GM12875 (cell line): ENCODE measurements at regions not wholly inside any gene's neighbourhood (a gene's known extent, or its start where the extent isn't known, plus 50 kb on each side); places are given as distances from the start of the nearest gene placed in this dataset.

ENCODE experiments used
- H3K4me3 ChIP-seq: one replicate; pipeline ENCODE4 v1.5.1; 2011; ENCODE audit warnings: low read depth, low read length, control low read depth
- TF ChIP-seq, protein P1 (sequence below): IDR thresholded peaks from 2 replicates; pipeline ENCODE4 v1.5.1; 2011; ENCODE audit warnings: low read depth, mild to moderate bottlenecking, control low read depth, inconsistent platforms, low read length, moderate library complexity, borderline replicate concordance; ENCODE audit not compliant: insufficient read depth

GRCh38 chr1:232880354-232880753 lies 70.1 kb upstream of the NTPCR start:
- H3K4me3 ChIP-seq = no peak overlapping the region
- TF ChIP-seq, protein P1, sequence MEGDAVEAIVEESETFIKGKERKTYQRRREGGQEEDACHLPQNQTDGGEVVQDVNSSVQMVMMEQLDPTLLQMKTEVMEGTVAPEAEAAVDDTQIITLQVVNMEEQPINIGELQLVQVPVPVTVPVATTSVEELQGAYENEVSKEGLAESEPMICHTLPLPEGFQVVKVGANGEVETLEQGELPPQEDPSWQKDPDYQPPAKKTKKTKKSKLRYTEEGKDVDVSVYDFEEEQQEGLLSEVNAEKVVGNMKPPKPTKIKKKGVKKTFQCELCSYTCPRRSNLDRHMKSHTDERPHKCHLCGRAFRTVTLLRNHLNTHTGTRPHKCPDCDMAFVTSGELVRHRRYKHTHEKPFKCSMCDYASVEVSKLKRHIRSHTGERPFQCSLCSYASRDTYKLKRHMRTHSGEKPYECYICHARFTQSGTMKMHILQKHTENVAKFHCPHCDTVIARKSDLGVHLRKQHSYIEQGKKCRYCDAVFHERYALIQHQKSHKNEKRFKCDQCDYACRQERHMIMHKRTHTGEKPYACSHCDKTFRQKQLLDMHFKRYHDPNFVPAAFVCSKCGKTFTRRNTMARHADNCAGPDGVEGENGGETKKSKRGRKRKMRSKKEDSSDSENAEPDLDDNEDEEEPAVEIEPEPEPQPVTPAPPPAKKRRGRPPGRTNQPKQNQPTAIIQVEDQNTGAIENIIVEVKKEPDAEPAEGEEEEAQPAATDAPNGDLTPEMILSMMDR = peak; percentile 43; the same call in 1 of the 2 replicates

DNA sequence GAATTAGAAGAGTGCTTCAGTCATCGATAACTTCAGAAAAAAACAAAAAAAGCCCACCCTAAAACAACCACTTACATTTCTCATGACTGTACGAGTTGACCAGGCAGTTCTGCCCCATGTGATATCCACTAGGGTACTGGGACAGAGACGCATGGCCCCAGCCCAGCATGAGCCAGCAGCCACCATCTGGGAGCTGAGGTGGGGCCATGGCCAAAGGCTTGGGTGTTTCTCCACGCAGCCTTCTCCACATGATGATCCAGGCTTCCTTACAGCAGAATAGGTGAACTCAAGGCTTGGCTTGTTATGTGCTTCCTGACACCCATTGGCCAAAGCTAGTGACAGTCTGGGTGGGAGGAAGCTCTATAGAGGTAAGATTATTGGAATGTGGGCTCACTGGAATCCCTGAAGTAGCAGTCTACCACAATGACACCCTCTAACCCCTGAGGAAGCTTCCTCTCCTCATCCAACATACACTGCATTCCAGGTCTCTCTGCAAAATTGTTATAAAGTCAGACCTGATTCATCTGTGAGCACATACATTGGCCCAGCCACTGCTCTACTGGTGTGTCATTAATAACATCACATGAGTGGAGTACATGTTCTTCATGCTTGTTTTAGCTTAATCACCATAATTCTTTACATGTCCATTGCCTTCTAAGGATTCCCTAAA lies 66.3 kb upstream of the NTPCR start:
- TF ChIP-seq, protein P1 = no peak
- H3K4me3 ChIP-seq = no peak overlapping the region

DNA sequence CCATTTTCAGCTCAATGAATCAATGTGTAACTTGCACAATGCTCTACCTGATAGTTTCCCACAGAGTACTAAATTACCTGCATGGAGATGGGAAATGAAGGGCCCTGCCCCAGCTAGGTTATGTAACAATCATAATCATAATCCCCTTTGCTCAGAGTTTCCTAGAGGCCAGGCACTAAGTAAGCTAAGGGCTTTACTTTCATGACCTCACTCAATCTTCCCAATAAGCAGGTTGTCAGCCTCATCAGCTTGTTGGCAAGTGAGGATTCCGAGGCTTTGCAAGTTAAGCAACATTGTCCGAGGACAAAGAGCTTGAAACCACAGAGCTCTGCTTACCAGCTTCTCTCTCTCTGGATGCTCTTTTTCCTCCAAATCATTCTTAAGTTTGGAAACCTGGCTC lies 64.1 kb upstream of the NTPCR start:
- H3K4me3 ChIP-seq = no peak overlapping the region
- TF ChIP-seq, protein P1 = no peak

DNA sequence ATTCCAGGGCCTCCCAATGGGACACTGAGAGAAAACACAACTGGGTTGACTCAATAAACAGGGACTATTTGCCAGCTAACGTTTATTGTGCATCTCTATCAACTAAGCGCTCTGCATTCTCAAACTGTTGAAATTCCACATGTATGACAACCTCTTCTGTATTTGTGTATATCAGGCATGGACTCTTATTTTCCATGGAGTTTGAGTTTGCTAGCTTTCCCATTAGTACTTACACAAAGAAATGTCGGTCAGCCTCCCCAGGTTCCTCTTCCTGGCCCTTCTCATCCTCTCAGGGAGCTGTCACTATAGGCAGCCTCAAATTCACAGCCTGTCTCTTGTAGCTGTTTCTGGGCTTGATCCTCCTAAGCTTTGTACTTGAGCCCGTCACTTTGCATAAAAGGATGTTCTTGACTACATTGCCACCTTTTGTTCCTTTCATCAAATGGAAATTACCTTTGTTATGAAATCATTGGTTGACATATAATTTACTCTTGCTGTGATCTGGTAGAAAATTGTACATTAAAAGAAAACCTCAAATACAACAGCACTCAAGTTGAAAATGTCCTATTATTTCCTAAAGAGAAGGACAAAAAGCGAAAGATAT lies 60.0 kb upstream of the NTPCR start:
- no peak overlapping the region for H3K4me3 ChIP-seq
- TF ChIP-seq, protein P1 = no peak

GRCh38 chr1:232891071-232891470 lies 59.3 kb upstream of the NTPCR start:
- H3K4me3 ChIP-seq = no peak overlapping the region

DNA sequence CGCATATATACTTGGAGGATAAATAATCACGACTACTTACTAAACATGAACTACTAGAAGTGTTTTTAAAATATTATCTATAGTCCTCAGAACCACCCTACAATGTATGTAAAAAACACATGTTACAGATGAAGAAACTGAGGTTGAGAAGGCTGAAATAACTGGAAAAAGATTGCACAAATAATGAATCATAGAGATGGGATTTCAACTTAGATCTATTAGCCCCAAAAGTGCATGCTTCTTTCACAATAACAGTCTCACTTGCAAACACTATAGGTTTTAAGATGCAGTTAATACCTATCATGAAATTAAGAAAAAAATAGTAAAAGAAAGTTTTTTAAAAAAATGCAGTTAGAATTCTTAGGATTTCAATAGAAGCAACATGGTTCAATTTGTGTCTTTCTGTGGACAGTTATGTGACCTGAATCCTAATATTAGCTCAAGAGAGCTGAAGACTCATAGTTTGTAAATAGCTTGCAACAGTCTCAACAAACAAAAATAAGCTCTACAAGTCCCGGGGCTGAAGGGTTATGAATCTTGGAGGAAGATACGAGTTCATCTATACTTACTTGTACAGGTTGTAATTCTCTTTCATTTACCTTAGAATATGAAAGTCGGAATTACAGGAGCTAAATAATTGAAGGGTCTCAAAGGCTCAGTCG lies 58.6 kb upstream of the NTPCR start:
- H3K4me3 ChIP-seq = no peak overlapping the region
- TF ChIP-seq, protein P1 = no peak

More at GRCh38 chr1:232891071-232891470, 59.3 kb upstream of the NTPCR start:
- TF ChIP-seq, protein P1 = no peak
